ENCODE measurements at regions not wholly inside any gene's neighbourhood (a gene's known extent, or its start where the extent isn't known, plus 50 kb on each side); places are given as distances from the start of the nearest gene placed in this dataset.

GRCh38 chr3:115518100-115518852 lies 105.0 kb upstream of the GAP43 start:
- H3K27ac Mint-ChIP-seq (ENCODE audit: unreplicated experiment), result peak overlapping the region; percentile 9
- peaks cover 4% of the 10 kb centered on the region for H3K4me1 Mint-ChIP-seq (ENCODE audit: low read depth, unreplicated experiment)
- H3K9me3 Mint-ChIP-seq (ENCODE audit: unreplicated experiment), result no peaks in the 10 kb centered on the region
- no peak overlapping the region for H3K4me3 Mint-ChIP-seq (ENCODE audit: unreplicated experiment)
- no peaks in the 10 kb centered on the region for H3K36me3 Mint-ChIP-seq (ENCODE audit: unreplicated experiment)
- no peak for TF ChIP-seq CTCF (IDR thresholded peaks at IDR 0.05; ENCODE audit: partially characterized antibody, unreplicated experiment)
- DNase-seq, result no peak
- no peaks in the 10 kb centered on the region for H3K27me3 Mint-ChIP-seq (ENCODE audit: unreplicated experiment)

GRCh38 chr3:115520241-115520640 lies 103.1 kb upstream of the GAP43 start:
- no peaks in the 10 kb centered on the region for H3K9me3 Mint-ChIP-seq (ENCODE audit: unreplicated experiment)
- no peaks in the 10 kb centered on the region for H3K27me3 Mint-ChIP-seq (ENCODE audit: unreplicated experiment)
- TF ChIP-seq CTCF (IDR thresholded peaks at IDR 0.05; ENCODE audit: partially characterized antibody, unreplicated experiment), result no peak
- no peak overlapping the region for H3K4me3 Mint-ChIP-seq (ENCODE audit: unreplicated experiment)
- no peak for DNase-seq
- H3K27ac Mint-ChIP-seq (ENCODE audit: unreplicated experiment), result no peak overlapping the region
- H3K4me1 Mint-ChIP-seq (ENCODE audit: low read depth, unreplicated experiment), result peaks cover 14% of the 10 kb centered on the region
- no peaks in the 10 kb centered on the region for H3K36me3 Mint-ChIP-seq (ENCODE audit: unreplicated experiment)

GRCh38 chr3:115520651-115521245 lies 102.6 kb upstream of the GAP43 start:
- no peak for TF ChIP-seq CTCF (IDR thresholded peaks at IDR 0.05; ENCODE audit: partially characterized antibody, unreplicated experiment)

GRCh38 chr3:115523458-115523857 lies 99.9 kb upstream of the GAP43 start:
- H3K9me3 Mint-ChIP-seq (ENCODE audit: unreplicated experiment), result peaks cover 6% of the 10 kb centered on the region

More at GRCh38 chr3:115520651-115521245, 102.6 kb upstream of the GAP43 start:
- no peak for DNase-seq
- peaks cover 2% of the 10 kb centered on the region for H3K27me3 Mint-ChIP-seq (ENCODE audit: unreplicated experiment)
- H3K4me3 Mint-ChIP-seq (ENCODE audit: unreplicated experiment), result no peak overlapping the region
- peaks cover 18% of the 10 kb centered on the region for H3K4me1 Mint-ChIP-seq (ENCODE audit: low read depth, unreplicated experiment)
- H3K36me3 Mint-ChIP-seq (ENCODE audit: unreplicated experiment), result no peaks in the 10 kb centered on the region
- H3K9me3 Mint-ChIP-seq (ENCODE audit: unreplicated experiment), result no peaks in the 10 kb centered on the region
- H3K27ac Mint-ChIP-seq (ENCODE audit: unreplicated experiment), result no peak overlapping the region

More at GRCh38 chr3:115523458-115523857, 99.9 kb upstream of the GAP43 start:
- H3K36me3 Mint-ChIP-seq (ENCODE audit: unreplicated experiment), result no peaks in the 10 kb centered on the region
- DNase-seq, result no peak
- peak overlapping the region; percentile 25 for H3K4me3 Mint-ChIP-seq (ENCODE audit: unreplicated experiment)
- peaks cover 20% of the 10 kb centered on the region for H3K4me1 Mint-ChIP-seq (ENCODE audit: low read depth, unreplicated experiment)
- peaks cover 2% of the 10 kb centered on the region for H3K27me3 Mint-ChIP-seq (ENCODE audit: unreplicated experiment)
- H3K27ac Mint-ChIP-seq (ENCODE audit: unreplicated experiment), result peak overlapping the region; percentile 11
- no peak for TF ChIP-seq CTCF (IDR thresholded peaks at IDR 0.05; ENCODE audit: partially characterized antibody, unreplicated experiment)
